Activated gamma-delta T cell treated with anti-CD3 and anti-CD28 coated beads, Interleukin-2, amount 50 U/mL, for 16 hours (primary cell): ENCODE measurements at regions not wholly inside any gene's neighbourhood (a gene's known extent, or its start where the extent isn't known, plus 50 kb on each side); places are given as distances from the start of the nearest gene placed in this dataset.

Source experiments
- DNase-seq: peaks from one replicate; pipeline ENCODE4 v3.0.0-alpha.2; 2020; ENCODE audit warnings: low read depth

DNA sequence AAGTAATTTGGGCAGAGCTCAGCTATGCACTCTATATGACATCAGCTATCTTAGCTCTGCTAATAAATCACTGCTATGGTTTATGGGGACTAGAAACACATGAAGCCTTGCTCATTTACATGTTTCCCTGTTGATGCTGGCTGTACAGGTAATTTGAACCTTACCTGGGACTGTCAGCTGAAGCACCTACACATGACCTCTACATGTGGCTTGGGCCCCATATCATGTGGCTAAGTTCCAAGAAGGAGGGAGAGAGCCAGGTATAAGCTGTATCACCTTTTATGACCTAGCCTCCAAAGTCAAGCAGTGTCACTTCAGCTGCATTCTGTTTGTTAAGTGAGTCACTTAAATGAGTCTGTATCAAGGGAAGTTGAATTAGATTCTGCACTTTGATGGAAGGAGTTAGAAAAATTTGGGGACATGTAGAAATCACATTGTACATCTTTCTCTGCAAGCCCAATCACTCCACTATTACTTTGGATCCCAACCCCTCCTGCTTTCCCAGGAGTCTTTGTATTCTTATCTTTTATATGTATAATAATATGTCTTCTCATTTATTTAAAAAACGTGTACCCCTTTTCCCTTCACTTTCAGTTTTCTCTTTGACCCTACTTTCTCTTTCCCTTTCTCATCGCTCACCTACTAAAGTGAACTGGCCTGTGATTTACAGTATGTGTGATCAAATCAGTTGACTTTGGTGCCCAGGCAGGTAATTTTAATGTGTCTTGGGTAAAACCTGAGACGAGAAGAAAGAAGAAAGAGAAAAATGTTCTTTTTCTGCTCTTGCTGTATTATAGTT lies 53.4 kb upstream of the PRKACB start:
- no peak for DNase-seq

DNA sequence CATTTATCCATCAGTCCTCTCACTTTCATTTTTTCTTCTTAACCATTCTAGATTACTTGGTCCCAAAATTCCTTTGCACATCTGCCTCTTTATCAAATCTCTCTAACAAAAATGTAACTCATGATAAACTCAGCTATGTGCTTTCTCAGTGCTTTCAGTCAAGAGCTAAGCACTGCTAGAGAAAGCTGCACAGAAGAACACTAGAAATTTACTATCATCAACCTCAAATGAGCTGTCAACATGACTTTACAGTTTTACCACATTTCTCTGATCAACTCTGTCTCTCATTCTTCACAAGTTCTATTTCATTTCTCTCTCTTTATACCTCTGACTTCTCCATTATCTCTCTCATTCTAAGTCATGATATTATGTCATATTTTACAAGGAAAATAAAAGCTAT lies 54.2 kb upstream of the PRKACB start:
- no peak for DNase-seq

DNA sequence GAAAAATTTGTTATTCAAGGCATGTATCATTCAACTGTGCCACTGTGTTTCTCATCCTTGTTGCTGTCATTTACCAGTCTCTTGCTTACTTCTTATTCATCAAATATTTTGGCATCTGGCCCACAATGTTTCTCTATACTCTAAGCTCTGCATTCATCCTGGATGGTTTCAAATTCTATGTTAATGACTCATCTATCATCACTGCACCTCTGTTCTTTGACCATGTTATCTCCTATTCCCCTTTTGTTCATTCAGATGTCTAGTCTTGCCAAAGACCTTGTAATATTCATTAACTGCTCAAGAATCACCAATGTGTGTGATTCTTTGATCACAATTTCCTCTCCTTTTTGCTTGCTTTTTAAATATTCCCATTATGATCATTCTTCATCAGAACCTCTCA lies 54.6 kb upstream of the PRKACB start:
- no peak for DNase-seq

DNA sequence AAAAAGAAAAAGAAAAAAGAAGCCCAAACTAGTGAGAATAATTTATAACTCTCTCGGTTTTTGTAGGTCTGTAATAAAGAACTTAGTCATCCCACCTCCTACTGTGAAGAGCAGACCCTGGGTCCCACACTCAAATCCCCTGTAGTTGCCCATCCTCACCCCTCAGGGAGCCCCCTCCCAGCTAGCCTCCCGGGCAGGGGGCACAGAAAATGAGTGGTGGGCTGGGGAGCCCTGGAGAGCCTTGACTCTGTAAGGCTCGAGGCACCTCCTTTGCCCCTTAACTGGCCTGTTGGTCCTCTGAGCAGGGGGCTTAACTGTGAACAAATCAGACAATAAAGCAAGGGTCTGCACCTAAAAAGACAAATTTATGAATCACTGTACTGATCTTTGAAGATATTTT lies 57.5 kb upstream of the PRKACB start:
- DNase-seq, result no peak

DNA sequence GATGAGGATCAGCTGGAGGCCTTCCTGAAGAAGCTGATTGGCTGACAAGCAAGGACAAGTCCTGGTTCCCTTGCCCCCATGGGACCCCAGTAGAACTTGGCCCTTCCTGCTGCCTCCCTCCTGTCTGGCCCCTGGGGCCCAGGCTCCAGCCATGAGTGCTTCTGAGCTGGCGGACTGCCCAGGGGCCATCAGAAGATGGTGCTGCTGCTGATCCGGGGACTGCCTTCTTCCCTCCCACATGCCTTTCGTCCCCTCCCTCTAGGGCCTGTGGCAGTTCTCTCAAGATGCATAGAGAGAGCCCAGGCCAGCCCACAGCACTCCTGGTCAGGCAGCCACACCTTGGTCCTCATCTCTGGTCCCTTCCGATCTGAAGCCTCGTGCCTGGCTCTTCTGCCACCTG lies 57.9 kb upstream of the PRKACB start:
- no peak for DNase-seq

DNA sequence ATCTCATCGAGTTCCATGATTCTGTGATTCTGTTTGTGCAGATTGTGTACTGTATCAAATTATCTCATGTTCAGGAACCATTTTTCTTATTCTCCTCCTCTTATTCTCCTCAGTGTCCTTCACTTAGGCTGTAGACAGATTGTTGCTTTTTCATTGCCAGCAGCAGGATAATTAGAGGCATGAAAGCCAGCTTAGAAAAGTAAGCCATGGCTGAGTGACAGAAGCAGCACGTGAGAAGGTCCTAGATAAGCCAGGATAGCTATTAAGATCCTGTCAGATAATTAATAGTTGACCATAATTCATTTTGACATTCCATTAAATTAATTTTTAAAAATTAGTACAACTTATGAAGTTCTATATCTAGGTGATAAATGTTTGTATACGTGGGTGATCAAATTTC lies 60.8 kb upstream of the PRKACB start:
- DNase-seq, result no peak

DNA sequence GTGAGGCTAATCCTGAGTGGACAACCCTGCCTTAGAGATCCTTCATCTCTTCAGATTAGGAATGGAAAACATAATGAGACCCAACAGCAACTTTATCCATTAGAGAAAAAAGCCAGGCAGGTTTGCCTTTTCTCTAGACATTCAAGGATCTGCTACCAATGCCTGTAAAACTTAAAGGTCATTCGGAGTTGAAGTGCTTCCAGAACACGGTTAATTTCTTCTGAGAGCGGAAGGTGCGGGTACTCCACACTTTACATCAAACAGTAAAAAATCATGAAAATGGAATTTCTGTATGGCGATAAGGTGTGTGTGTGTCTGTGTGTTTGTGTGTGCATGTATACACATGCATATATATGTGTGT lies 65.2 kb upstream of the PRKACB start:
- DNase-seq, result no peak

DNA sequence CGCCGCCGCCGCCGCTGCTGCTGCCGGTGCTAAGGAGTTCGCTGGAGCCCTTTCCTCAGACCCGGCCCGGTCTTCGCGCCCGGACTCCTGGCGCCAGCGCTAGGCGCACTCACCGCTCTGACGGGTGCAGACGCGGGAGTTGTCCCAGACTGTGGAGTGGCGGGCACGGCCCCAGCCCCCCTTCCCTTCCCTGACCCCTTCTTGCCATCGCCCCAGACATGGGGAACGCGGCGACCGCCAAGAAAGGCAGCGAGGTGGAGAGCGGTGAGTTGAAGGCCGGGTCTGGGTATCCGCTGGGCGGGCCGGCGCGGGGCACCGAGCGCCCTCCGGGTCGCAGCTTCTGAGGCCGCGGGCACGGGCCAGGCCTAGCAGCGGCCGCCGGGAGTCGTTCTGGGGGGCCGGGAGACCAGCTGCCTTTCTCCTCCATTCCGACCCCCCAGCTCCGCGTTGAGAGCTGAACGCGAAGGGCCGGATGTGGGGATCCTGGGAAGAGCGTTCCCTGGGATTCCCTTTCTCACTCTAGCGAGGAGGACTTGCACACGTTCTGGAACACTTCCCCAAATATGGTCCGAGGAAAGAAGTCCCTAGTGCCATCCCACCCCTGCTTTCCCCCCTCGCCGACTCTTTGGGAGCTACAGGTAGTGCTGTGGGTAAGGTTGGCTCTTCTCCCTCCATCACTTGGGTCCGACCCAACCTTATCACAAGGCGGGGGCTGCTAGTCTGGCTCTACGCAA lies 65.8 kb upstream of the PRKACB start:
- no peak for DNase-seq

DNA sequence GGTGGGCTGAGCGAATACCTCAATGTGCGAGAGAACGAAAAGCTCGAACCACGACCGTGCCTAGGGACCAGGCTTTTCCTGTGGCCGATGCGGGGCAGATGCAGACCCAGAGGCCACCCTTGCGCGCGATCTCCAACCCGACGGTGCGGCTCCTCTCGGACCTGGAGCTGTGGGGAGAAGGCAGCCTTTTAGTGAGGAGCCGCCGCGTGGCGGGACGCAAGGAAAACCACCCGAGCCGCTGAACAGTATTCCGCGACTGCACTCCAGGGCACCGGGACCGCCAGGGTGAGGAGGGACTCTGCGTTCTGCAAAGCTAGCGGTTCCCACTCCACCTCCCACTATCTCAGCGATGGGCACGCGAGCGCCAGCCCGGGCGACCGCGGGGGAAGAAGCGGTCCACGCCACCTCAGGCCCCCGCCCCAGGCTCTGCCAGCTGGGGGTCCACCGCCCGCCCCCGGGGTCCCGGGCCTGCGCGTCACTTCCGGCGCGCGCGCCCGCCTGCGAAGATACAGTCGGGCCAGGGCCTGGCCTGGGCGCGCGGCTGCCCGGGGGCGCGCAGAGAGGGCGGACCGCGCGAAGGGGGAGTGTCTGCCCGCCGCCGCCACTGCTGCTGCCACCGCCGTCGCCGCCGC lies 66.5 kb upstream of the PRKACB start:
- DNase-seq, result peak; percentile 57

DNA sequence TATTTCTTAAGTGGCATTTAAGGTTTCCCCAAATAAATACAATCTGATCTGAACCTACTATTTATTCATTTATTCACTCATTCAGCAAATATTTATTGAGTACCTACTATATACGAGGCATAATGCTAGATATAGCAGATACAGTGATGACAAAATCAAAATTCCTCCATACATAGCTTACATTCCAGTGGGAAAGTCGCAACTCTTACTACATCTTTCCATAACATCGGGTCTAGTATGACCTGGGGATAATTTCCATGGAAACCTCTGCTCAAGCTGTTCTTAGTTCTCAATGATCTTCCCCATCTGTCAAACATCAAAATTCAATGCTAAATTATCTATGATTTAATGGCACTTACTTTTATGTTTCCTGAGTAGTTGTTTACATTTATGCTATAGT lies 70.8 kb upstream of the PRKACB start:
- DNase-seq, result no peak

DNA sequence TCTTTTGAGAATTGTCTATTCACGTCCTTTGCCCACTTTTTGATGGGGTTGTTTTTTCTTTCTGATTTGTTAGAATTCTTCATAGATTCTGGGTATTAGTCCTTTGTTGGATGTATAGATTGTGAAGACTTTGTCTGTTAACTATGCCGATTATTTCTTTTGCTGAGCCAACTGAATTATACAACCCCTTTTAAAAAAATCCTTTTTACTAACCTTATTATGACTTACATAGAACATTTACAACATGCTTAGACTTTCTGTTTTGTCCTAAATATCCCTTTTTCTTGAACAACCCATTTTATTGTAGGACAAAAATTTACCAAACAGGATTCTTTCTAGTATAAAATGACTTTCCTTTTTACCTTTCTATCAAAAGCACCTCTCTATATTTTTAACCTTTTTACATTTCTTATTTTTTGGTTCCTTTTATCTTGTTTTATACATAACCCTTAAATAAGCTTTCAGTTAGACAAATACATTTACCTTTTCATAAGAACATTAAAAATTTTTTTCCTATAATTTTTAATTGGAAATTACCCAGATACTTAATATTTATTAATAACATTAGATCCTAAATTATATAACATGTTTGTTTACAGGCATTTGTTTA lies 70.4 kb upstream of the TTLL7 start:
- no peak for DNase-seq

DNA sequence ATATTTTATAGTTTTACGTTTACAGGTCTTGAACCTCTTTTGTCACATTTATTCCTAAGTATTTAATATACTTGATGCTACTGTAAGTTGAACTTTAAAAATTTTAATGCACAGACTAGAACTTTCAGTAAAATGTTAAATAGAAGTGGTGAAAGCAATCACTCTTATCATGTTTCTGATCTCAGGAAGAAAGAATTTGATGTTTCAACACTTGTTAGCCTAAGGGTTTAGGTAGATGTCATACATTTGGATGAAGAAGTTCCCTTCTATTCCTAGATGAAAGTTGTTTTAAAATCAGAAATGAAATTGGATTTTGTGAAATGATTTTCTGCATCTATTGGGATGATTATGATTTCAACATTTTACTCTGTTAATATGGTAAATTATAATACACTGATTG lies 63.6 kb upstream of the TTLL7 start:
- DNase-seq, result no peak

DNA sequence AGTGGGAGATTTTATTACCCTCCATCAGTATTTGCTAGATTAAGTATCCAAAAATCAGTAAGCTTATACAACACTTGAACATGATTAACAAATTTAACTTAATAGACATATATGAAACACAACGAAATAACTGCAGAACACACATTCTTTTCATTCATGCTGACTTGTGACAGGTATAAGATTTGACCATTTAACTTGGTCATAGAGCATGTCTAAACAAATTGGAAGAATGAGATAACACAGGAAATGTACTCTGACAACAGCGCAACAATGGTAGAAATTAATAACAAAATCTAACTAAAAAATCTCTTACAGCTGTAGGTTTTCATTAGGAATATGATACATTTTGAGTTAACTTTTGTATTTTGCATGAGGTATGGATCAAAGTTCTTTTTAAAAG lies 62.4 kb upstream of the TTLL7 start:
- DNase-seq, result no peak

DNA sequence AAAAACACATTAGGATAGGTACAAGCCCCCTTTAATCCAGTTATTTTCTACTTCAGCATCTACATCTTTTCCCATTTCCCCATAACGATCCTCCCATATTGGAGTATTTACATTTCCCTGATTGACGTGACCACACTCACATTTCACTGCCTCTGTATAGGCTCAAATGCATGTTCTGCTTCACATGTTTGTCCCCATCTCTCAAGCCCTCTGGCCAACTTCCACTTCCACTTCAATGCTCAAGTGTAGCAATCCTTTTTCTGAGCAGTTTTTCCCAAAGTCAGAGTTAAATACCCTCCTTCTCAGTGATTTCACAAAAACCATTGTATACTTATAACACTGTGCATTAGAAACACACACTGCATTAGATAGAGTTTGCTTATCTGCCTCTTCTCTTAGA lies 61.8 kb upstream of the TTLL7 start:
- DNase-seq, result no peak

DNA sequence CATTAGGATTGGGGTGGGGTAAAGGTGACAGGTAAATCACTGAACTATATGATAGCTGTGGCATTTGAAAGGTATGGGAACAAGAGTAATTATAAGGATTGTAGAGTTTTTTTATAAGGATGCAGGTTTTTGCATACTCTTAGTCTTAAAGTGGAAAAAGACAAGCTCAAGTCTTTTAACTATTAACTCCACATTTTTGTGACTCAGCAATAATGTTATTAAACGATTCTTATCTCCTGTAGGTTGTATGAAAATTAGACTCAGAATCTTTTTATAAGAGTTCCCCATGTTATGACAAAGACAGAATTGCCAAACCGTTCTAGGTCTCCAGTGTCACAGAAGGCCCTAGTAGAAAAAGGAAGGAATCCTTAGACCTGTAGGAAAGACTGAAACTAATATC lies 49.9 kb upstream of the TTLL7 start:
- DNase-seq, result no peak
